ENCODE measurements at regions not wholly inside any gene's neighbourhood (a gene's known extent, or its start where the extent isn't known, plus 50 kb on each side); places are given as distances from the start of the nearest gene placed in this dataset.

GRCh38 chr9:82164159-82164558, 175.6 kb downstream of the SPATA31D1 start:
- no peak for TF ChIP-seq CTCF (IDR thresholded peaks at IDR 0.05 in 2 of 3, conservative IDR thresholded peaks at IDR 0.05 in 1 of 3; ENCODE audit: borderline replicate concordance in 1 of 3, insufficient read depth in 1 of 3, low read depth in 2 of 3, low read length in 2 of 3)
- TF ChIP-seq EZH2 (IDR thresholded peaks at IDR 0.05): no peak
- no peak for TF ChIP-seq SIN3A (IDR thresholded peaks at IDR 0.05; ENCODE audit: low read depth)
- no peak for TF ChIP-seq JUND (IDR thresholded peaks at IDR 0.05)
- TF ChIP-seq REST (IDR thresholded peaks at IDR 0.05; ENCODE audit: low read depth): no peak
- no peak for TF ChIP-seq POLR2A (IDR thresholded peaks at IDR 0.05; ENCODE audit: borderline replicate concordance, extremely low read depth, insufficient read depth, insufficient read length)
- no peak for TF ChIP-seq YY1 (IDR thresholded peaks at IDR 0.05; ENCODE audit: extremely low read depth, insufficient replicate concordance, low read depth, low read length)
- TF ChIP-seq ZFX (IDR thresholded peaks at IDR 0.05): no peak
- TF ChIP-seq FOSL1 (IDR thresholded peaks at IDR 0.05; ENCODE audit: low read depth): no peak
- no peak for TF ChIP-seq ATF3 (IDR thresholded peaks at IDR 0.05)
